A673 (cell line): ENCODE measurements at regions not wholly inside any gene's neighbourhood (a gene's known extent, or its start where the extent isn't known, plus 50 kb on each side); places are given as distances from the start of the nearest gene placed in this dataset.

ENCODE experiments used
- BruUV-seq: library from RNA; stranded (reverse); fragments of 400-500 nt; replicated peaks from 2 replicates; lab custom pipeline; 2021; lab: Mats Ljungman, UMichigan
- CTCF ChIA-PET: fragments of 300-600 bp; sonication (Branson Sonifier 250); formaldehyde crosslinking; loops from one replicate; lab custom pipeline; 2022; ENCODE audit warnings: antibody characterized with exemption; lab: Charles Lee
- POLR2A ChIA-PET: fragments of 300-600 bp; sonication (Branson Sonifier 250); formaldehyde crosslinking; loops from one replicate; lab custom pipeline; 2022; ENCODE audit warnings: antibody characterized with exemption; ENCODE audit not compliant: low non-redundant PET; lab: Charles Lee
- DNase-seq: peaks from one replicate; pipeline ENCODE4 v3.0.0-alpha.2; 2015; ENCODE audit warnings: low spot score
- H3K27ac ChIP-seq: fragments of 200-600 bp; sonication (generic); 2 replicates; pipeline ENCODE4 v1.5.1; 2016; ENCODE audit warnings: mixed run types, low read depth, mild to moderate bottlenecking, mixed read lengths, antibody characterized with exemption, low read length; ENCODE audit not compliant: poor library complexity, severe bottlenecking
- H3K27me3 ChIP-seq: fragments of 200-600 bp; sonication (generic); replicated peaks from 2 replicates; pipeline ENCODE4 v1.6.1; 2017; ENCODE audit warnings: mixed run types, low read depth, mild to moderate bottlenecking, mixed read lengths, antibody characterized with exemption, low read length; ENCODE audit not compliant: insufficient read depth, poor library complexity
- H3K36me3 ChIP-seq: fragments of 200-600 bp; sonication (generic); 2 replicates; pipeline ENCODE4 v1.6.1; 2016; ENCODE audit warnings: mixed run types, mild to moderate bottlenecking, mixed read lengths, antibody characterized with exemption, low read length; ENCODE audit not compliant: insufficient read depth, poor library complexity, severe bottlenecking
- H3K4me1 ChIP-seq: fragments of 200-600 bp; sonication (generic); 2 replicates; pipeline ENCODE4 v1.6.1; 2017; ENCODE audit warnings: mixed run types, mild to moderate bottlenecking, mixed read lengths, antibody characterized with exemption, low read length; ENCODE audit not compliant: insufficient read depth, poor library complexity, severe bottlenecking
- H3K4me3 ChIP-seq: fragments of 200-600 bp; sonication (generic); 2 replicates; pipeline ENCODE4 v1.5.1; 2016; ENCODE audit warnings: low read depth, mixed run types, mild to moderate bottlenecking, mixed read lengths, low read length; ENCODE audit not compliant: poor library complexity, severe bottlenecking
- H3K9me3 ChIP-seq: fragments of 200-600 bp; sonication (generic); 2 replicates; pipeline ENCODE4 v1.6.1; 2016; ENCODE audit warnings: mixed run types, low read depth, mild to moderate bottlenecking, mixed read lengths, antibody characterized with exemption, low read length; ENCODE audit not compliant: poor library complexity, severe bottlenecking
- EZH2 ChIP-seq: fragments of 200-600 bp; sonication (generic); IDR thresholded peaks from 2 replicates; pipeline ENCODE4 v1.6.1; 2017; ENCODE audit warnings: borderline replicate concordance, low read depth, mild to moderate bottlenecking, mixed read lengths, antibody characterized with exemption, low read length; ENCODE audit not compliant: poor library complexity, severe bottlenecking
- intact Hi-C: fragments of 100-400 bp; cut with micrococcal nuclease; formaldehyde crosslinking; loops from one replicate; pipeline ENCODE4 v1.10.0; 2022; ENCODE audit not compliant: unreplicated experiment
- TF ChIP-seq, protein P1 (sequence below): fragments of 300-800, 200-600 bp; sonication (generic); conservative IDR thresholded peaks from 2 replicates; pipeline ENCODE4 v1.5.1; 2017; ENCODE audit warnings: low read depth, mild to moderate bottlenecking, antibody characterized with exemption, low read length, moderate library complexity, mixed read lengths

- Histone ChIP-seq H3K36me3 (no peaks in the 10 kb centered on the region), H3K4me3 (no peak overlapping the region), H3K9me3 (no peaks in the 10 kb centered on the region), H3K27me3 (peaks cover 81% of the 10 kb centered on the region), H3K4me1 (no peaks in the 10 kb centered on the region), H3K27ac (no peak overlapping the region)
- CTCF ChIA-PET = interaction anchor here (0.6 kb wide), 1 partner anchor 24 kb away, joined by 3 read pairs; no protein-coding TSS in a partner anchor
- no peak for TF ChIP-seq EZH2
- intact Hi-C loops = no loop called here
- no TSS peak for BruUV-seq
- POLR2A ChIA-PET = no interaction called here
- DNase-seq = no peak
Measured at GRCh38 chr10:6979371-6979770, 399.3 kb upstream of the PRKCQ start.

DNA sequence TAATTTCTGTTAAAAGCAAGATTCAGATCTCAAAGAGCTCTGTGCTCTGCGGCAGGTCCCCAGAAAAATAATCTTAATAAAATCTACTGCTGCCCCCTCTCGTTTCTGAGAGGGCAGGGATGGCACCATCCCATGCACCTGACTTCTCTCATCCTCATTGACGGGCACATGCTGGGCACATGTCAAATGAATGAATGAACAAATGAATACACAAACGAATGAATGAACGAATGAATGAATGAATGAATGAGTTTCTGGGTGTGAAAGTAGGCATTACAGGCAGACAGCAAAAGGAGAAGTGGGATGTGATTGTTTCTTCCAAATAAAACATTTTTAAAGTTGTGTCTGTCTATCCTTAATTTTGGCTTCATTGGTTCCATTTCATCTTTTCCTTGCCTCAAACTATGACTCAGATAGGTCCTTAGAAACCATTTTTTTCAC lies 398.1 kb upstream of the PRKCQ start:
- Histone ChIP-seq H3K4me3 (no peak overlapping the region), H3K27me3 (peaks cover 90% of the 10 kb centered on the region), H3K36me3 (no peaks in the 10 kb centered on the region), H3K4me1 (no peaks in the 10 kb centered on the region), H3K27ac (no peak overlapping the region), H3K9me3 (no peaks in the 10 kb centered on the region)
- no peak for TF ChIP-seq EZH2
- TF ChIP-seq, protein P1, sequence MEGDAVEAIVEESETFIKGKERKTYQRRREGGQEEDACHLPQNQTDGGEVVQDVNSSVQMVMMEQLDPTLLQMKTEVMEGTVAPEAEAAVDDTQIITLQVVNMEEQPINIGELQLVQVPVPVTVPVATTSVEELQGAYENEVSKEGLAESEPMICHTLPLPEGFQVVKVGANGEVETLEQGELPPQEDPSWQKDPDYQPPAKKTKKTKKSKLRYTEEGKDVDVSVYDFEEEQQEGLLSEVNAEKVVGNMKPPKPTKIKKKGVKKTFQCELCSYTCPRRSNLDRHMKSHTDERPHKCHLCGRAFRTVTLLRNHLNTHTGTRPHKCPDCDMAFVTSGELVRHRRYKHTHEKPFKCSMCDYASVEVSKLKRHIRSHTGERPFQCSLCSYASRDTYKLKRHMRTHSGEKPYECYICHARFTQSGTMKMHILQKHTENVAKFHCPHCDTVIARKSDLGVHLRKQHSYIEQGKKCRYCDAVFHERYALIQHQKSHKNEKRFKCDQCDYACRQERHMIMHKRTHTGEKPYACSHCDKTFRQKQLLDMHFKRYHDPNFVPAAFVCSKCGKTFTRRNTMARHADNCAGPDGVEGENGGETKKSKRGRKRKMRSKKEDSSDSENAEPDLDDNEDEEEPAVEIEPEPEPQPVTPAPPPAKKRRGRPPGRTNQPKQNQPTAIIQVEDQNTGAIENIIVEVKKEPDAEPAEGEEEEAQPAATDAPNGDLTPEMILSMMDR = no peak; the same call in 1 of the 2 replicates
- peak; percentile 12 for DNase-seq
- CTCF ChIA-PET = interaction anchor here (1.0 kb wide), 1 partner anchor 140 kb away, joined by 3 read pairs; no protein-coding TSS in a partner anchor
- BruUV-seq = no TSS peak
- intact Hi-C loops = no loop called here
- POLR2A ChIA-PET = no interaction called here

DNA sequence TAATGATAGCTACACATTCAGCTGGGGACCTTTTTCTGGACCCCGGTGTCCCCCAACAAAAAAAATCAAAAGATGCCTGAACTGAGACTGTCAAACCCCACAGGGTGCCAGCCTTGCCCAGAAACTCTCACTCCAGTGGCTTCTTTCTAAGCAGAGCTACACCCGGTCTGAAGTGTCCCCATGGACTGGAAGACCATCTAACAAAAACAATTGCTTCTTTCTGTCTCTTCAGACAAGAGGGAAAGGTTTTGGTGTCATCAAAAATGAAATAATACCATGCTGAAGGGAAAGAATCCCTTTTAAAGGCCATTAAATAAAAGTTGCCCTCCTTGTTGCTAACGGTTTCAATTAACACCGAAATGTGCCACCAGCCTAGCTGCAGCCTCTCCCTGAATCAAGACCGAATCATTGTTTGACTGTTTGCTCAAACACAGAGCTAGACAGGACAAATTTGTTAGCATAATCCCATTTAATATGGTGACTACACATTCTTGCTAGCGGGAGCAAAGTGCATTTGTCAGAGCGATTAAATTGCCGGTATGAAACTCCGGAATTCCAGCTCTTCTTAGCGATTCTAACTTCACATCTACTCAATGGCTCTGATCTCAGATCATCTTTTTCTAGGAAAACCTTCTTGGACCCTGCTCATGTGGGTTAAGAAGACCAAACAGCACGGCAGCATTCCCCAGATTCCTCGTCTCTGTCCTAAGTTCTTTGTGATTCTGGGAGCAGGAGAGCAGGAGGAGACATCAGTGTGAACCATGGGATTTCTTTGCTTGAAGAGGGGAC lies 397.5 kb upstream of the PRKCQ start:
- peaks cover 90% of the 10 kb centered on the region for H3K27me3 ChIP-seq
- H3K9me3 ChIP-seq = no peaks in the 10 kb centered on the region
- TF ChIP-seq EZH2 = no peak
- TF ChIP-seq, protein P1 = no peak
- CTCF ChIA-PET = interaction anchor here (1.0 kb wide), 1 partner anchor 140 kb away, joined by 3 read pairs; no protein-coding TSS in a partner anchor
- BruUV-seq = no TSS peak
- intact Hi-C loops = no loop called here
- POLR2A ChIA-PET = no interaction called here
- no peak overlapping the region for H3K4me3 ChIP-seq
- no peaks in the 10 kb centered on the region for H3K36me3 ChIP-seq
- H3K4me1 ChIP-seq = no peaks in the 10 kb centered on the region
- no peak overlapping the region for H3K27ac ChIP-seq
- DNase-seq = peak; percentile 25

- CTCF ChIA-PET = no interaction called here
- DNase-seq = no peak
- Histone ChIP-seq H3K4me1 (no peaks in the 10 kb centered on the region), H3K9me3 (no peaks in the 10 kb centered on the region), H3K27me3 (peaks cover 84% of the 10 kb centered on the region), H3K27ac (no peak overlapping the region), H3K4me3 (no peak overlapping the region), H3K36me3 (no peaks in the 10 kb centered on the region)
- POLR2A ChIA-PET = no interaction called here
- intact Hi-C loops = no loop called here
- TF ChIP-seq, protein P1 = no peak
- TF ChIP-seq EZH2 = peak; percentile 9
- no TSS peak for BruUV-seq
Measured at GRCh38 chr10:6973899-6974298, 393.8 kb upstream of the PRKCQ start.
